ENCODE measurements at regions not wholly inside any gene's neighbourhood (a gene's known extent, or its start where the extent isn't known, plus 50 kb on each side); places are given as distances from the start of the nearest gene placed in this dataset.

DNA sequence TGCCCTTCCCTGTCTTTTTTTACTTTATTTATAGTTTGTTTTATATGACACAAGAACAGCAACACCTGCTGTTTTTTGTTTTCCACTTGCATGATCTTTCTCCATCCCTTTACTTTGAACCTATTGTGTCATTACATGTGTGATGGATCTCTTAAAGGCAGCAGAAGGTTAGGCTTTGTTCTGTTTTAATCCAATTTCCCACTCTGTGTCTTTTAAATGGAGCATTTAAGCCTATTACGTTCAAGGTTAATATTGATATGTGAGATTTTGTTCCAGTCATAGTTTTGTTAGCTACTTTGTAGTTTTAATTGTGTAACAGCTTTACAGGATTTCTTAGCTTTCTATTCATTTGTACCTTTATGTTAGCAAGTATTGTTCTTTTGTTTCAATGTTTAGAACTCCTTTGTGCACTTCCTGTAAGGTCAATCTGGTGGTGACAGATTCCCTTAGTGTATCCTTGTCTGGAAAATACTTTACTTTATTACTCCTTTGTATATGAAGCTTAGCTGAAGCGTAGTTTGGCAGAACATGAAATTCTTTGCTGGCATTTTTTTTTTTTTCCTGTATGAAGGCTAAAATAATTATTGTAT lies 1443.0 kb upstream of the LRRTM1 start:
- TF ChIP-seq POLR2A (IDR thresholded peaks at IDR 0.05; ENCODE audit: low read length) (no peak), SMC3 (IDR thresholded peaks at IDR 0.05) (no peak)
